ENCODE measurements at regions not wholly inside any gene's neighbourhood (a gene's known extent, or its start where the extent isn't known, plus 50 kb on each side); places are given as distances from the start of the nearest gene placed in this dataset.

DNA sequence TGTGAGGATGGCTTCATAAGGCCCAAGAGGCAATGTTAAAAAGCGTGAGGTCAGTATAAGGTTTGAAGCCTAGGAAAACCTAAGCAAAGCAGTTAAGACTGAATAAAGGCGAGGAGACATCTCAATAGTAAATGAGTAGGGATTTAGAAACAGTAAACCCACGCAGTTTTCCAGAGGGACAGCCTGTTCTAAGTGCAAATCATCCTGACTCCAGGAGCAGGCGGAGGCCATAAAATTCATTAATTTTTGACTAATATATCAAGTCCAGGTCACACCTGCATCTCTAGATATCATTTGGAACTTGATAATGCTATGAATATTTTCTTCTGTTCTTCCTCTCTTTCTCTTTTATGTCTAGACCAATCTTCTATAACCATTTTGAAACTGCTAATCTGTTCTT lies 597.0 kb upstream of the RGS18 start:
- Histone ChIP-seq H3K4me3 (ENCODE audit: low read depth in 2 of 2, low read length in 2 of 2) (no peak overlapping the region), H3K9me3 (ENCODE audit: control insufficient read depth, insufficient read depth, low read depth, low read length) (no peaks in the 10 kb centered on the region), H3K36me3 (ENCODE audit: control insufficient read depth, insufficient read depth, low read length) (no peaks in the 10 kb centered on the region), H3K4me1 (ENCODE audit: control insufficient read depth, insufficient read depth, low read length) (no peaks in the 10 kb centered on the region), H3K27me3 (ENCODE audit: control insufficient read depth, insufficient read depth, low read length) (no peaks in the 10 kb centered on the region), H3K27ac (ENCODE audit: low read length) (no peak overlapping the region)
- in situ Hi-C loops (cut with HindIII; ENCODE audit: low pct_unique_long_range_greater_than_20kb, low sequenced_read_pairs) (no loop called here), intact Hi-C loops (cut with micrococcal nuclease; ENCODE audit: unreplicated experiment) (no loop called here)
- CTCF ChIA-PET, result no interaction called here
- DNase-seq (ENCODE audit: low read depth, low spot score), result no peak
- POLR2A ChIA-PET, result no interaction called here
- TF ChIP-seq, protein P1, sequence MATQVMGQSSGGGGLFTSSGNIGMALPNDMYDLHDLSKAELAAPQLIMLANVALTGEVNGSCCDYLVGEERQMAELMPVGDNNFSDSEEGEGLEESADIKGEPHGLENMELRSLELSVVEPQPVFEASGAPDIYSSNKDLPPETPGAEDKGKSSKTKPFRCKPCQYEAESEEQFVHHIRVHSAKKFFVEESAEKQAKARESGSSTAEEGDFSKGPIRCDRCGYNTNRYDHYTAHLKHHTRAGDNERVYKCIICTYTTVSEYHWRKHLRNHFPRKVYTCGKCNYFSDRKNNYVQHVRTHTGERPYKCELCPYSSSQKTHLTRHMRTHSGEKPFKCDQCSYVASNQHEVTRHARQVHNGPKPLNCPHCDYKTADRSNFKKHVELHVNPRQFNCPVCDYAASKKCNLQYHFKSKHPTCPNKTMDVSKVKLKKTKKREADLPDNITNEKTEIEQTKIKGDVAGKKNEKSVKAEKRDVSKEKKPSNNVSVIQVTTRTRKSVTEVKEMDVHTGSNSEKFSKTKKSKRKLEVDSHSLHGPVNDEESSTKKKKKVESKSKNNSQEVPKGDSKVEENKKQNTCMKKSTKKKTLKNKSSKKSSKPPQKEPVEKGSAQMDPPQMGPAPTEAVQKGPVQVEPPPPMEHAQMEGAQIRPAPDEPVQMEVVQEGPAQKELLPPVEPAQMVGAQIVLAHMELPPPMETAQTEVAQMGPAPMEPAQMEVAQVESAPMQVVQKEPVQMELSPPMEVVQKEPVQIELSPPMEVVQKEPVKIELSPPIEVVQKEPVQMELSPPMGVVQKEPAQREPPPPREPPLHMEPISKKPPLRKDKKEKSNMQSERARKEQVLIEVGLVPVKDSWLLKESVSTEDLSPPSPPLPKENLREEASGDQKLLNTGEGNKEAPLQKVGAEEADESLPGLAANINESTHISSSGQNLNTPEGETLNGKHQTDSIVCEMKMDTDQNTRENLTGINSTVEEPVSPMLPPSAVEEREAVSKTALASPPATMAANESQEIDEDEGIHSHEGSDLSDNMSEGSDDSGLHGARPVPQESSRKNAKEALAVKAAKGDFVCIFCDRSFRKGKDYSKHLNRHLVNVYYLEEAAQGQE (IDR thresholded peaks at IDR 0.05; ENCODE audit: insufficient read depth in 1 of 2, low read depth in 2 of 2, low read length in 1 of 2), result no peak
- TF ChIP-seq POLR2AphosphoS5 (IDR thresholded peaks at IDR 0.05; ENCODE audit: low read depth, low read length), result no peak
- TF ChIP-seq SIN3A (IDR thresholded peaks at IDR 0.05; ENCODE audit: borderline replicate concordance, insufficient read depth, low read depth, low read length), result no peak
- TF ChIP-seq TCF7L2 (IDR thresholded peaks at IDR 0.05; ENCODE audit: low read depth, low read length), result no peak
- TF ChIP-seq, protein P2, sequence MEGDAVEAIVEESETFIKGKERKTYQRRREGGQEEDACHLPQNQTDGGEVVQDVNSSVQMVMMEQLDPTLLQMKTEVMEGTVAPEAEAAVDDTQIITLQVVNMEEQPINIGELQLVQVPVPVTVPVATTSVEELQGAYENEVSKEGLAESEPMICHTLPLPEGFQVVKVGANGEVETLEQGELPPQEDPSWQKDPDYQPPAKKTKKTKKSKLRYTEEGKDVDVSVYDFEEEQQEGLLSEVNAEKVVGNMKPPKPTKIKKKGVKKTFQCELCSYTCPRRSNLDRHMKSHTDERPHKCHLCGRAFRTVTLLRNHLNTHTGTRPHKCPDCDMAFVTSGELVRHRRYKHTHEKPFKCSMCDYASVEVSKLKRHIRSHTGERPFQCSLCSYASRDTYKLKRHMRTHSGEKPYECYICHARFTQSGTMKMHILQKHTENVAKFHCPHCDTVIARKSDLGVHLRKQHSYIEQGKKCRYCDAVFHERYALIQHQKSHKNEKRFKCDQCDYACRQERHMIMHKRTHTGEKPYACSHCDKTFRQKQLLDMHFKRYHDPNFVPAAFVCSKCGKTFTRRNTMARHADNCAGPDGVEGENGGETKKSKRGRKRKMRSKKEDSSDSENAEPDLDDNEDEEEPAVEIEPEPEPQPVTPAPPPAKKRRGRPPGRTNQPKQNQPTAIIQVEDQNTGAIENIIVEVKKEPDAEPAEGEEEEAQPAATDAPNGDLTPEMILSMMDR (IDR thresholded peaks at IDR 0.05), result no peak
- no TSS peak for BruUV-seq (replicated peaks)
- ATAC-seq, result no peak

DNA sequence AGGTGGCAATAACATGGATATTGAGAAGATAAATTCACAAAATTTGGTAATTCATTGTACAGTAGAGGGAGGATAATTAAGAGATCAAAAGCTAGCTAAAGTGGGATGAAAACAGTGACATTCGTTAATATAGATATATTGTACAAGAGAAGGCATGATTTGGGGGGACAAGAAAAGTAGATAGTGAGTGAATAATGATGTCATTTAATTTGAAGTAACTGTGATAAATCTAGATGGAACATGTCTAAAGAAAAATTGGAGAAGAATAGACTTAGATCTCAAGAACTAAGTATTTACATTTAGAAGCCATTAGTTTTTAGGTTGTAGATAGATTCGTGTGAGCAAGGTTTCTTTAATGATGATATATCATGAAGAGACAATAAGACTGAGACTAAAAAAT lies 594.0 kb upstream of the RGS18 start:
- Histone ChIP-seq H3K4me1 (ENCODE audit: control insufficient read depth, insufficient read depth, low read length) (no peaks in the 10 kb centered on the region), H3K4me3 (ENCODE audit: low read depth in 2 of 2, low read length in 2 of 2) (no peak overlapping the region), H3K27ac (ENCODE audit: low read length) (no peak overlapping the region), H3K9me3 (ENCODE audit: control insufficient read depth, insufficient read depth, low read depth, low read length) (0 out of 2 replicates have a peak, but pooled peaks cover 3% of the 10 kb centered on the region), H3K36me3 (ENCODE audit: control insufficient read depth, insufficient read depth, low read length) (no peaks in the 10 kb centered on the region), H3K27me3 (ENCODE audit: control insufficient read depth, insufficient read depth, low read length) (no peaks in the 10 kb centered on the region)
- intact Hi-C loops (cut with micrococcal nuclease; ENCODE audit: unreplicated experiment), result no loop called here
- TF ChIP-seq SIN3A (IDR thresholded peaks at IDR 0.05; ENCODE audit: borderline replicate concordance, insufficient read depth, low read depth, low read length) (no peak), TCF7L2 (IDR thresholded peaks at IDR 0.05; ENCODE audit: low read depth, low read length) (no peak), POLR2AphosphoS5 (IDR thresholded peaks at IDR 0.05; ENCODE audit: low read depth, low read length) (no peak)
- TF ChIP-seq, protein P1 (IDR thresholded peaks at IDR 0.05; ENCODE audit: insufficient read depth in 1 of 2, low read depth in 2 of 2, low read length in 1 of 2), result no peak
- TF ChIP-seq, protein P2 (IDR thresholded peaks at IDR 0.05), result no peak
- DNase-seq (ENCODE audit: low read depth, low spot score) (no peak), ATAC-seq (no peak)
- BruUV-seq (replicated peaks), result no TSS peak
- POLR2A ChIA-PET, result no interaction called here
- in situ Hi-C loops (cut with HindIII; ENCODE audit: low pct_unique_long_range_greater_than_20kb, low sequenced_read_pairs), result no loop called here
- CTCF ChIA-PET, result no interaction called here
